B cell (primary cell): ENCODE measurements at regions not wholly inside any gene's neighbourhood (a gene's known extent, or its start where the extent isn't known, plus 50 kb on each side); places are given as distances from the start of the nearest gene placed in this dataset.

Source experiments
- ATAC-seq: fragments of 200-7000 bp; cut with Tn5 transposase; one replicate; pipeline ENCODE4 v1.10.0; 2021; ENCODE audit warnings: low read depth, mild to moderate bottlenecking, moderate number of reproducible peaks, moderate library complexity
- CTCF ChIA-PET: fragments of 350-600 bp; sonication (Branson Sonifier 250); formaldehyde crosslinking; loops from one replicate; lab custom pipeline; 2021; ENCODE audit warnings: antibody characterized with exemption, inconsistent platforms; lab: Charles Lee
- POLR2A ChIA-PET: fragments of 350-600 bp; sonication (Branson Sonifier 250); formaldehyde crosslinking; loops from one replicate; lab custom pipeline; 2021; ENCODE audit warnings: antibody characterized with exemption; lab: Charles Lee
- DNase-seq: peaks from one replicate; pipeline ENCODE4 v3.0.0; 2013
- H2AFZ ChIP-seq: 2 replicates; pipeline ENCODE4 v1.6.1; 2012; ENCODE audit warnings: mild to moderate bottlenecking, low read depth, low read length; ENCODE audit not compliant: insufficient read depth, poor library complexity, severe bottlenecking
- H3K27ac ChIP-seq, 2 donors: 1 replicate in 1 of 2; 2 replicates in 1 of 2; pipeline ENCODE4 v1.5.1; 2012 to 2013; ENCODE audit warnings: low read length in 2 of 2, mild to moderate bottlenecking in 2 of 2, moderate library complexity in 1 of 2
- H3K27me3 ChIP-seq, 4 experiments: fragments of 200-600 bp in 1 of 4; sonication (generic) in 1 of 4; replicated peaks in 1 of 4; 1 replicate in 2 of 4; 2 replicates in 2 of 4; pipeline versions ENCODE4 v1.6.1 to v1.7.0; 2013 to 2016; ENCODE audit warnings: low read length in 3 of 4, mild to moderate bottlenecking in 2 of 4, mixed read lengths in 1 of 4, moderate library complexity in 1 of 4; ENCODE audit not compliant: insufficient read depth in 4 of 4, control insufficient read depth in 3 of 4; ENCODE audit errors: control extremely low read depth in 1 of 4
- H3K36me3 ChIP-seq, 2 experiments: replicated peaks in 1 of 2; 1 replicate in 1 of 2; 2 replicates in 1 of 2; pipeline versions ENCODE4 v1.6.1 to v1.7.1; 2013; ENCODE audit warnings: low read length in 1 of 2; ENCODE audit not compliant: insufficient read depth in 2 of 2, control insufficient read depth in 1 of 2; ENCODE audit errors: control extremely low read depth in 1 of 2, extremely low read depth in 1 of 2
- H3K4me1 ChIP-seq, 2 donors: fragments of 200-600 bp in 1 of 2; sonication (generic) in 1 of 2; 1 replicate in 1 of 2; 2 replicates in 1 of 2; pipeline versions ENCODE4 v1.5.1 to v1.6.1; 2013 to 2017; ENCODE audit warnings: low read length in 2 of 2; ENCODE audit not compliant: control insufficient read depth in 2 of 2, insufficient read depth in 2 of 2
- H3K4me2 ChIP-seq: replicated peaks from 2 replicates; pipeline ENCODE3; 2012; ENCODE audit warnings: mild to moderate bottlenecking, low read depth, low read length; ENCODE audit not compliant: poor library complexity, severe bottlenecking
- H3K4me3 ChIP-seq, 5 experiments: fragments of 200-600 bp in 1 of 5; sonication (generic) in 1 of 5; 1 replicate in 3 of 5; 2 replicates in 2 of 5; pipeline versions ENCODE4 v1.5.1 to v1.7.0; 2011 to 2016; ENCODE audit warnings: low read length in 4 of 5, mild to moderate bottlenecking in 4 of 5, low read depth in 2 of 5, control low read depth in 1 of 5, moderate library complexity in 1 of 5; ENCODE audit not compliant: insufficient read depth in 1 of 5; ENCODE audit errors: control extremely low read depth in 1 of 5, extremely low read depth in 1 of 5
- H3K79me2 ChIP-seq: fragments of 200-600 bp; sonication (generic); one replicate; pipeline ENCODE4 v1.6.0; 2016; ENCODE audit warnings: low read length; ENCODE audit not compliant: control insufficient read depth, insufficient read depth
- H3K9ac ChIP-seq: fragments of 200-600 bp; sonication (generic); 2 replicates; pipeline ENCODE4 v1.6.1; 2017; ENCODE audit warnings: mild to moderate bottlenecking, low read length, moderate library complexity
- H3K9me3 ChIP-seq, 3 donors: one replicate each; pipeline versions ENCODE4 v1.6.1 to v1.7.1; 2013; ENCODE audit warnings: low read length in 2 of 3; ENCODE audit not compliant: control insufficient read depth in 2 of 3, insufficient read depth in 1 of 3; ENCODE audit errors: control extremely low read depth in 1 of 3
- H4K20me1 ChIP-seq: 2 replicates; pipeline ENCODE4 v1.6.0; 2012; ENCODE audit warnings: mild to moderate bottlenecking, low read length; ENCODE audit not compliant: insufficient read depth, control insufficient read depth, poor library complexity, severe bottlenecking
- H3K27ac Mint-ChIP-seq: one replicate; pipeline ENCODE4 v1.8.0; 2021; ENCODE audit warnings: mixed read lengths
- H3K27me3 Mint-ChIP-seq: one replicate; pipeline ENCODE4 v1.8.0; 2021; ENCODE audit warnings: mixed read lengths
- H3K4me1 Mint-ChIP-seq: one replicate; pipeline ENCODE4 v1.8.0; 2021; ENCODE audit warnings: mixed read lengths
- H3K4me3 Mint-ChIP-seq: one replicate; pipeline ENCODE4 v1.8.0; 2021; ENCODE audit warnings: mixed read lengths
- H3K9me3 Mint-ChIP-seq: one replicate; pipeline ENCODE4 v1.8.0; 2022; ENCODE audit warnings: mixed read lengths; ENCODE audit not compliant: insufficient read depth
- CTCF ChIP-seq: fragments of 200-600 bp; IDR thresholded peaks from one replicate; pipeline ENCODE4 v1.8.0; 2022; ENCODE audit warnings: antibody characterized with exemption, mild to moderate bottlenecking
- EZH2 ChIP-seq: IDR thresholded peaks from 2 replicates; pipeline ENCODE4 v1.6.1; 2012; ENCODE audit warnings: borderline replicate concordance, low read depth, mild to moderate bottlenecking, moderate library complexity, low read length; ENCODE audit not compliant: insufficient read depth, poor library complexity, severe bottlenecking
- WGBS: methylation state at CpG from one replicate; pipeline ENCODE4 v1.1.5; 2013; ENCODE audit warnings: missing lambda C conversion rate; ENCODE audit not compliant: insufficient coverage; 5-methylcytosine and 5-hydroxymethylcytosine counted together
- intact Hi-C: fragments of 100-400 bp; cut with micrococcal nuclease; formaldehyde crosslinking; loops from one replicate; pipeline ENCODE4 v1.10.0; 2022

GRCh38 chr6:47405273-47405672 is 72.3 kb upstream of the CD2AP start:
- no peak overlapping the region for H3K4me3 ChIP-seq
- no peak overlapping the region for H3K27ac ChIP-seq
- H4K20me1 ChIP-seq, result no peaks in the 10 kb centered on the region
- no peak overlapping the region for H3K9ac ChIP-seq
- no peak overlapping the region for H2AFZ ChIP-seq
- TF ChIP-seq EZH2 (no peak), CTCF (no peak)
- H3K9me3 Mint-ChIP-seq, result no peaks in the 10 kb centered on the region
- no peaks in the 10 kb centered on the region for H3K79me2 ChIP-seq
- peaks cover 13% of the 10 kb centered on the region for H3K27me3 Mint-ChIP-seq
- no peak overlapping the region for H3K27ac Mint-ChIP-seq
- ATAC-seq (no peak), DNase-seq (no peak)
- H3K27me3 ChIP-seq, result no peaks in the 10 kb centered on the region
- no peak overlapping the region for H3K4me3 Mint-ChIP-seq
- ChIA-PET CTCF (interaction anchor here (1.0 to 1.3 kb wide), 2 partner anchors 8 to 10 kb away, joined by 4 read pairs; no protein-coding TSS in a partner anchor), POLR2A (no interaction called here)
- peaks cover 19% of the 10 kb centered on the region for H3K4me1 Mint-ChIP-seq
- WGBS, result 73% methylated on average over 4 of the region's 5 CpGs
- H3K4me1 ChIP-seq, result peaks cover 5 to 6% of the 10 kb centered on the region in 2 donors
- H3K4me2 ChIP-seq, result no peak overlapping the region
- no peaks in the 10 kb centered on the region for H3K9me3 ChIP-seq
- H3K36me3 ChIP-seq, result no peaks in the 10 kb centered on the region
- intact Hi-C loops, result no loop called here

- CTCF ChIA-PET, result interaction anchor here (1.6 to 3.3 kb wide), 3 partner anchors 187 to 373 kb away, joined by 3 to 16 read pairs (median 13); no protein-coding TSS in a partner anchor
- H3K27ac ChIP-seq, result no peak overlapping the region
- H3K4me1 Mint-ChIP-seq, result peaks cover 16% of the 10 kb centered on the region
- WGBS, result no CpG with 5 or more reads among the region's 1 CpG
- POLR2A ChIA-PET, result interaction anchor here (0.7 kb wide), 1 partner anchor 31 kb away, joined by 4 read pairs; no protein-coding TSS in a partner anchor
- H3K9me3 Mint-ChIP-seq, result no peaks in the 10 kb centered on the region
- no peaks in the 10 kb centered on the region for H4K20me1 ChIP-seq
- ATAC-seq (no peak), DNase-seq (no peak)
- no peak overlapping the region for H3K4me3 ChIP-seq
- no peaks in the 10 kb centered on the region for H3K27me3 ChIP-seq
- H2AFZ ChIP-seq, result no peak overlapping the region
- H3K4me2 ChIP-seq, result no peak overlapping the region
- peaks cover 5 to 6% of the 10 kb centered on the region in 2 donors for H3K4me1 ChIP-seq
- peaks cover 7% of the 10 kb centered on the region for H3K27me3 Mint-ChIP-seq
- intact Hi-C loops, result no loop called here
- no peak overlapping the region for H3K9ac ChIP-seq
- H3K9me3 ChIP-seq, result no peaks in the 10 kb centered on the region
- no peak overlapping the region for H3K4me3 Mint-ChIP-seq
- H3K27ac Mint-ChIP-seq, result no peak overlapping the region
- no peaks in the 10 kb centered on the region for H3K79me2 ChIP-seq
- TF ChIP-seq CTCF, result no peak
- TF ChIP-seq EZH2, result no peak
- no peaks in the 10 kb centered on the region for H3K36me3 ChIP-seq
These were observed 70.0 kb upstream of the CD2AP start for GRCh38 chr6:47407300-47408281.
